NCI-H2171 (cell line): ENCODE measurements at regions not wholly inside any gene's neighbourhood (a gene's known extent, or its start where the extent isn't known, plus 50 kb on each side); places are given as distances from the start of the nearest gene placed in this dataset.
"Not testable (repeated sequence)": the region's sequence is repeated elsewhere in the genome, so short reads cannot be mapped to it uniquely, and the experiment has no call there.

Experiments
- DNase-seq: peaks from one replicate; lab custom pipeline; 2025; lab: John Stamatoyannopoulos, UW

DNA sequence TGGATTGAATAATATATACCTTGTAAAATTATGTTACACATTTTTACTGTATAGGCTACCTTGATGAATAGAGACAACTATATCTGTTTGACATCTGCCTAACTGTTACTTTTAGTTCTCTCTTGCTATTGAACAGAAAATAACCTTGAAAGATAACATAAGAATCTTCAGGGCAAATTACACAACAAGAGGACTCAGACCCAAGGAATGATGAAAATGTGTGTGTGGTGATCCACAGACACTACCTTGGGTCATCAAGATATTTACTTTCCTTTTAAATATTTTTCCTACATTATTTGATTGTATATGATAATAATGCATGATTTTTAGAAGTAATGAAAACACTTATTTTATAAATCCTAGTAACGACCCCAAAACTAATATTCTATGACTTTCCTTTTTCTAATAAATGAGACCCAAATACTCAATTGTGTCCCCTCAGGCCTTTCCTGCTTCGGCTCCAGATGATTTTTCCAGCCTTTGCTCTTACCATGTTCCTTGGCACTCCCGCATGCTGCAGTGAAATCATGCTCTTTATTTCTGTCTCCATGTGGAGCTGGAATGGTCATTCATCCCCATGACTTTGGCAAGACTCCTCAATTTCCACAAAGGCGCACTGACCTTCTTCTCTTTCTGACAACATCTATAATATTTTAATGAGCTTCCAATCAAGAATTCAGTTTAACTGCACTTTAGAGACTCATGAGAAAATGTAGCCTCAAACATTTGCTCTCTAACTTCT lies 187.6 kb downstream of the EPM2A start:
- no peak for DNase-seq

DNA sequence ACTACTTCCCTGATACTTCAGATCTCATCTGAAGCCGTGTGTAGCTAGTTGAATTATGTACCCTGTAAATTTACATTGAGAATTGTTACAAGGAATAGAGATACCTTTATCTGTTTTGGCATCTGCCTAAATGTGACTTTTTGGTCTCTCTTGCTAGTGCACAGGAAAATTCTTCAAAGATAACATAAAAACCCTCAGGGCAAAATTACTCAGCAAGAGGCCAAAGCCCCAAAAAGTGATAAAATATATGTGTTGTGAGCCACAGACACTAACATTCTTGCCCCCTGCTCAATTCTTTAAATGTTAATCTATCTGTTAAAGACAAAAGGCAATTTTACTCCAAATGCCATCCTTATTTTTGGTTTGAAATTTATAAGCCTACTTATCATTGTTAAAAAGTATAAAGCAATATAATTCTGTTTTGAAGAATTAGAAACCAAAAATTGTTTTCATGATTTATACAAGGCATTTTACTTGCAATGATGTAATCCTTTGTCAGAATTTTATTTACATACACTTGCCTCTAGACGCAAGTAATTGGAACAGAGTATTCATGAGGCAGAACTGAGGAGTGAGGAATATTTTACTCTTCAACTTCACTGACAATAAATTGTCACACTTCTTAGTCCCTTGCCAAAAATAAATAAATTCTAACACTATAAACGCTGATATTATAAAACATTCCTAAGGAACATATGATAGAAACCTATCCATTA lies 186.2 kb downstream of the EPM2A start:
- DNase-seq, result no peak

DNA sequence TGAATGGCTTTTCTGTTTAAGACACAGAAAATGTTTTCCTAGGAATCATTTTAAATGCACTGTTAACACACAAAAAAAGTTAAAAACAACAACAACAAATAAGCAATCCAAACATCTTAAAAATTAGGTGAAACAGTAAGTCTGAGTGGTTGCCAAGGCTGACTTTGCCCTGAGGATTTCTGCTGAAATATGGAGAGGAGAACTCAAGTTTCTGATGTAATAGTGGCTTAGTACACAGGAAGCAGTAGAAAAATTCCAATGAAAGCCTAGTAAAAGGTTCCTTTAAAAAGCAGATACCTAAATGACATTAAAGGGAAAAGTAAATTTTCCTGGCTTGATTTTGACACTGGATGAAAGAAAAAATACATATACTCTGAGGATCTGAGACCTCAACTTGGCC lies 184.2 kb downstream of the EPM2A start:
- DNase-seq, result no peak

DNA sequence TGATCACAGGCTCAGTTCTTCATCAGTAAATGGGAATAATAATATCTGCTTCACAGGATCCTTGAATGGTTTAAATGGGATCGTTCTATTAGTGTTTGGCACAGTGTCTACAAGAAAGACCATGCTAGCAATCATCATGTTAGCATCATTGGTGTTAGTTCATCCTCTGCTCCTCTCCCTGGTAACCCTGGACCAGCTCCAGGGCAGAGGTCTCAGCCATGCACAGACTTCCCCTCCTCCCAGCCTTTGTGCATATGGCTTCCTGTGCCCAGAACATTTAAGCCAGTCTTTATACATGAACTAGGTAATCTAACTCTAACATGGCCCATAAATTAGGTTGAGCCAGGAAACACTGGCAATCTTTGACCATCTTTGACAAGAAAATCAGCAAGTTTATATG lies 180.2 kb downstream of the EPM2A start:
- DNase-seq, result no peak

DNA sequence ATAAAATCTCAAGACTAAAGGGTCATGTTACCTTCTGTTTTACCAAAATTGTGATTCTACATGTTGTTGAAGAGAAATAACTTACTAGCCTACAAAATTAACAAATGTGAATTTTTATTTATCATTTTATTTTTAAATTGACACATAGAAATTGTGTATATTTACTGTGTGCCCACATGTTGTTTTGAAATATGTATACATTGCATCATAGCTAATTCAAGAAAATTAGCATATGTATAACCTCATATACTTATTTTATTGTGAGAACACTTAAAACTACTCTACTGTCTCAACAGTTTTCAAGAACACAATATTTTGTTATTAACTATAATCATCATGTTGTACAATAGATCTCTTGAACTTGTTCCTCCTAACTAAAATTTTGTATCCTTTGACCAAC lies 177.8 kb downstream of the EPM2A start:
- DNase-seq, result no peak

DNA sequence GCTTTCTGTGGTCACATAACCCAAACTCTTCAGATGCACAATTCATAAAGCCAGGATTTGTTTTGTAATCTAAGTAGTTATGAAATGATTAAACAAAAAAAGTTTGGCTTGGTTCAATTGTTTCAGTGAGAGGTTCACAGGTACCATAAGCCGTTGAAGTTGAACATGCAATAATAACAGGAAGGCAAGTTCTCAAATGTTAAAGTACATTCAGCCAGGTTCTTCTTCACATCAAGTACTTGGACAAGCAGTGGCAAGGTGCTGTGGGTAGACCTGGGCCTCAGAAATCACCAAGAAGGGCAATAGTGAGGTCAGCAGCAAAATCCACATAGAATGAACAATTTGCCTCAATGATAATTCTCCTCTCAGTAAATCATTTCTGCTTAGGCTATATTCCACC lies 175.5 kb downstream of the EPM2A start:
- DNase-seq, result no peak

DNA sequence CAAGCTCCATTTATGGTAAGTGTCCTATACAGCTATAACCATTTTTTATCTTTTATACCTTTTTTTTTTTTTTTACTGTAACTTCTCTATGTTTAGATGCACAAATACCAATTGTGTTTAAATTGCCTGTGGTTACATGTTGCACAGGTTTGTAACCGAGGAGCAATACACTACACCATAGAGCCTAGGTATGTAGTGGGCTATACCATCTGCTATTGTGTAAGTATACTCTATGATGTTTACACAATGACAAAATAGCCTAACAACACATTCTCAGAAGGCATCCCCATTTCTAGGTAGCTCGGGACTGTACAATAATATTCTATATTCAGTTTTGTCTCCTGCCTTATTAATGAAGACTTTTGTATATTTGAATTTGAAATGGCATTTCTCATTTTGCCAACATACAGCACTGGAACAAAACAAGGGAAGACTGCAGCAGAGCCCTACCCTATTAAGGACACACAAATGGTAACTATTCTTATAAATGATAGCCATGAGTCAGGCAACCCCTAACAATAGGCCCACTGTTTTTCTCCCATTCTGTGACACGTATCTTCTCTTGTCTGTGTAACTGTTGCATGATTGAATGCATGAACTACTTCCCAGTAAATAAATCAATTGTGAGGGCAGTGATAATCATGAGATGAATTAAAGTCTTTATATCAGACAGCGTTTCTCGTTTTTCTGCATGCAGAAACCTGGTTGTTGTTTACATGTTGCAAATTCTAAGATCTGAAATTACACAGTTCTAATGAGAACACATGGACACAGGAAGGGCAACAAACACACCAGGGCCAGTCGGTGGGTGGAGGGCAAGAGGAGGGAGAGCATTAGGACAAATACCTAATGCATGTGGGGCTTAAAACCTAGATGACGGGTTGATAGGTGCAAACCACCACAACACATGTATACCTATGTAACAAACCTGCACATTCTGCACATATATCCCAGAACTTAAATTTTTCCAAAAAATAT lies 173.9 kb downstream of the EPM2A start:
- no peak for DNase-seq

DNA sequence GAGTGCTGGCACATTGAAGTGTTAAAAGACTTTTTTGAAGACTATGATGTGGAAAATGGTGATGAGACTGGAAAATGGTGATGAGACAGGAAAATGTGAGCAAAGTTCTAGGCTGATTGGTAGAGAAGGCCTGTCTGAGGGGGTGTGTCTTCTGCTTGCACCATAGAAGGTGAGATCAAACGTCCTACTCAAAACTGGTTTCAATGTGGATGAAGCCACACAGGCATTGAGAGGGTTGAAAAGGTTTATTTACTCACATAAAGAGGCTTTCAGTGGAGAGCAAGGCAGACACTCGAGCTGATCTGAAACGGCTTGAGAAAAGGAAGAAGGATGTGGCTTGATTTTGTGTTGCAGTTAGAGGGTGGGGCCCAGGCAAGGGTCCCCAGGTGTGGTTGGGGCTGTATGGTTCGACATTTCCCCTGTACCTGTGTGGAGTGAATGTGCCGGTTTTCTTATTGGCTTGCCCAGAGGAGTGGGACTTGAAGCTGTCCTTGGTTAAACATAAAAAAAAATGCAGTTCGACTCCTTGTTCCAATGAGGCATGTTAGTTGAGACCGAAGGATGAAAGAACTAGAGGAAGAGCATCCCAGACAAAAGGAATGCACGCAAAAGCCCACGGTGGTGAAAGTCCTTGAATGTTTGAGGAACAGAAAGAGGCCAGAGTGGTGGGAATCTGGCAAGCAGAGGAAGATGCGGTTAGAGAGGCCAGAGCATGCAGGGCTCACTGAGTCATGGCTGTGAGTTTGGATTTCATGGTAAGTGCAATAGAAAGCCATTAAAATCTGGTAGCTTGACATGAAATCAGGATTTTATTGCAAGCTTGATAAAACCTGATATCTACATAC lies 172.3 kb downstream of the EPM2A start:
- DNase-seq, result no peak

DNA sequence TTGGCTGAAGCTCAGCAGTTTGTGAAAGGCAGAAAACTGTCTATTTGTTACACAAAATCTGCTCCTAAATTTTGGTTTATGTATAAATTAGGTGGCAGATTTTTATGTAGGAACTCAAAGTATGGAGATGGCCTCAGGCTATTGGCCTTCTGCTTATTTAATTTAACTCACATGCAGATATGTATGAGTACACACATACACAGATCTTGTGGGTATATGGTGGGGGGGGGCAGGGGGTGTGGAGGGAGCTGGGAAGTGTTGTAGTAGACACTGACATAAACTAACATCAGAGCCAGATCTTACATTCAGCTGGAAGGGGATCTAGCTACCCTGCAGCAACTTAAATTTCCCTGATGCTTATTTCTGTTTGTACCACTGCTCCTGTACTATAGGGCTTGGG lies 170.8 kb downstream of the EPM2A start:
- DNase-seq, result no peak

DNA sequence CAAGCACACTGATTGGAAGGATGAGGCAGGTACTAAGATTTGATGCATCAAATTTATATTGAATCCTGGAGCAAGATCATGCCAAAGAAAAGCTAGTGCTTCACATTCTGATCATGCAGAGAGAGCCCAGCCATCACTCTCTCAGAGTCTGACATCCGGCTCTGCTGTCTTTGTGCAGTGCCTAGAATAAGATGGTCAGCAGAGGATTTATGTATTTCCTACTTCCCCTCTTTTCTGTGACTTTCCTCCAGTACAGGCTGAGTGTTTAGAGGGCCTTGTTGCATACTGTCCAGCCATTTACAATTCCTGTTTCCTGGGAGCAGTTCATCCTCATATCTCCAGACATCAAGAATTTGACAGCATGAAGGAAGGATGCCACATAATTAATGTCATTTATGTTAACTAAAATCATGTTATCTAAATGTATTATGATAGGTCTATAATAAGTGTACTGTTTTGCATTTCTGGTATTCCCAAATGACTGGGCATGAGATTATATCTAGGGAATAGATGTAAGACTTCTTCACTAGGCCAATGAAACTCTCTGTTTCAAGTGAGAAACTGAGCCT lies 167.6 kb downstream of the EPM2A start:
- no peak for DNase-seq

DNA sequence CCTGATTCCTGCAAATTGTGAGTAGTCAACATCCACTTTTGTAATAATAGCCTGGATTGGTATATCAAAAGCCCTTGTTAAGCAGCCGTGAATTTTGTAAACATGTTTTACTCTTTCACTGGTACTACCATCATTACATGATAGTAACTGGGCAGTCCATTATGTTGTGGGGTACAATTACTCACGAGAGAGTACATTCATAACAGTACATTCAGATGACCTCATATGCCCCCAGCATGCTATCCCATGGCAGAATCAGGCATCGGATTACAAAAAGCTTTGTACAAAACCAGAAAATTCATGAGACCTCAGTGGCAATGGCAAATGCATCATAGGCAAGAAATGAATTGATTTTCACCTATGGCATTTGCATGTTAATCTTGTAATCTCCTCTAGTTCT lies 166.2 kb downstream of the EPM2A start:
- no peak for DNase-seq

DNA sequence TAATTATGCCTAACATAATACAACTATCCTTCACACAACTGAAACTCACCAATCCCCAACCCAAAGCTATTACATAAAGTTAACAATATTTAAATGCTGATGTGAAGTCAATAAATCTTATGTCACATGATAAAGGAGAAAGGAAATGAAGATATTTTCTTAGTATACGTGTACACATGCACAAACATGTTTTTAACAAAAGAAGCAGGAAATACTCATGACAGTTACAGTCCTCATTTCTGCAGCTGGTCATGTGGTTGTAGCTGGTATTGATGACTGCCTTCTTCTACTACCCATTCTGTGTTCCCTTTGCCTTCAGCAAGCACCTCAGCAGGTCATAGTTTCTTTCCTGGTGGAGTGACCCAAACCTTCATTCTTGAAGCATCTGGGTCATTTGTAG lies 165.0 kb downstream of the EPM2A start:
- not testable (repeated sequence) for DNase-seq

DNA sequence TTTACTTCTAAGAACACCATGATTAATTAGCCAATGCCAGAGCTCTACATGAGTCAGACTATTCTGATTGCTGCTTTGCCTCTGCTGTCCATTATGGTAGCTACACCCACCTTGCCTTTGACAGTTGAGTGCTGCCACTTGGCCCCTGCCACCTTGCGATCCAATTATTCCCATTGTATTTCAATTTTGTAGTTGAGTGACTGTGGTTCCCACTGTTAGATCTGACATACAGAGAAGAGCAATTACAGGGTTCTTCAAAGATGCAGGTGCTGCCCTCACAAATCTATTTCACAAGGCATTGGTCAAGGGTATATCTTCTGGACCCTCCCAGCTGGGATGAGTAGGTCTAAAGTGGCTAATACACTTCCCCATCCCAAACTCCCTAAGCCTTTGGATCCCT lies 161.1 kb downstream of the EPM2A start:
- not testable (repeated sequence) for DNase-seq
